ENCODE measurements at regions not wholly inside any gene's neighbourhood (a gene's known extent, or its start where the extent isn't known, plus 50 kb on each side); places are given as distances from the start of the nearest gene placed in this dataset.

DNA sequence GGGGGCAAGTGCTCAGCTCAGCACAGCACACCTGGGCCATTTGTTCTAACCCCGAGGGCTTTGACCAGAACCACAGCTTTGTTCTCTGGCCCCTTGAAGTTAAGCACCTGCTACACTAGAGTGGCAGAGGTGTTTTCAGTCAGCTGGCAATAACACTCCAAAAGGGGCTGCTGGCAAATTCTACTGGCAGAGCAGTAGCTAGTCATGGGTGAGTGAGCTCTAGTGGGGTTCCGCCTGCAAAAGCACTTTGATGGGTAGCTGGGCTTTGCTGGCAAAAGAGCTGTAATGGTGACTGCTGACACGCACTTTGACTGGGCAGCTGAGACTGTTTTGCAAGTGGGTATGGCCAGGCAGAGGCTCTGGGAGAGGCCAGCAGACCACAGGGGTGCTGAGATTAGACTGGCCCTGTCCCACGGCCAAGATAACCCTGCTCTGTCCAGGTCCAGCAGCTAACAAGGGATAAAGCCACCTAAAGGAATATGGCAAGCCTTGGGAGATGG, 65.2 kb upstream of the TENT5D start:
- CTCF ChIA-PET, result no interaction called here
- no peaks in the 10 kb centered on the region for H3K4me1 Mint-ChIP-seq (ENCODE audit: low read depth)
- POLR2A ChIA-PET, result no interaction called here
- H3K27ac Mint-ChIP-seq, result no peak overlapping the region
- H3K36me3 Mint-ChIP-seq (ENCODE audit: low read depth), result no peaks in the 10 kb centered on the region
- DNase-seq (no peak), ATAC-seq (no peak)
- no peak overlapping the region for H3K4me3 Mint-ChIP-seq
- intact Hi-C loops (cut with micrococcal nuclease), result no loop called here
- H3K27me3 Mint-ChIP-seq, result no peaks in the 10 kb centered on the region
- no peaks in the 10 kb centered on the region for H3K9me3 Mint-ChIP-seq
- TF ChIP-seq CTCF (IDR thresholded peaks at IDR 0.05), result no peak

Measured in activated CD8-positive, alpha-beta T cell treated with anti-CD3 and anti-CD28 coated beads for 36 hours (primary cell).